A673 (cell line): ENCODE measurements at regions not wholly inside any gene's neighbourhood (a gene's known extent, or its start where the extent isn't known, plus 50 kb on each side); places are given as distances from the start of the nearest gene placed in this dataset.

Experiments used
- BruUV-seq: library from RNA; stranded (reverse); fragments of 400-500 nt; replicated peaks from 2 replicates; lab custom pipeline; 2021; lab: Mats Ljungman, UMichigan
- CTCF ChIA-PET: fragments of 300-600 bp; sonication (Branson Sonifier 250); formaldehyde crosslinking; loops from one replicate; lab custom pipeline; 2022; ENCODE audit warnings: antibody characterized with exemption; lab: Charles Lee
- POLR2A ChIA-PET: fragments of 300-600 bp; sonication (Branson Sonifier 250); formaldehyde crosslinking; loops from one replicate; lab custom pipeline; 2022; ENCODE audit warnings: antibody characterized with exemption; ENCODE audit not compliant: low non-redundant PET; lab: Charles Lee
- DNase-seq: peaks from one replicate; pipeline ENCODE4 v3.0.0-alpha.2; 2015; ENCODE audit warnings: low spot score
- H3K27ac ChIP-seq: fragments of 200-600 bp; sonication (generic); 2 replicates; pipeline ENCODE4 v1.5.1; 2016; ENCODE audit warnings: mixed run types, low read depth, mild to moderate bottlenecking, mixed read lengths, antibody characterized with exemption, low read length; ENCODE audit not compliant: poor library complexity, severe bottlenecking
- H3K27me3 ChIP-seq: fragments of 200-600 bp; sonication (generic); replicated peaks from 2 replicates; pipeline ENCODE4 v1.6.1; 2017; ENCODE audit warnings: mixed run types, low read depth, mild to moderate bottlenecking, mixed read lengths, antibody characterized with exemption, low read length; ENCODE audit not compliant: insufficient read depth, poor library complexity
- H3K36me3 ChIP-seq: fragments of 200-600 bp; sonication (generic); 2 replicates; pipeline ENCODE4 v1.6.1; 2016; ENCODE audit warnings: mixed run types, mild to moderate bottlenecking, mixed read lengths, antibody characterized with exemption, low read length; ENCODE audit not compliant: insufficient read depth, poor library complexity, severe bottlenecking
- H3K4me1 ChIP-seq: fragments of 200-600 bp; sonication (generic); 2 replicates; pipeline ENCODE4 v1.6.1; 2017; ENCODE audit warnings: mixed run types, mild to moderate bottlenecking, mixed read lengths, antibody characterized with exemption, low read length; ENCODE audit not compliant: insufficient read depth, poor library complexity, severe bottlenecking
- H3K4me3 ChIP-seq: fragments of 200-600 bp; sonication (generic); 2 replicates; pipeline ENCODE4 v1.5.1; 2016; ENCODE audit warnings: low read depth, mixed run types, mild to moderate bottlenecking, mixed read lengths, low read length; ENCODE audit not compliant: poor library complexity, severe bottlenecking
- H3K9me3 ChIP-seq: fragments of 200-600 bp; sonication (generic); 2 replicates; pipeline ENCODE4 v1.6.1; 2016; ENCODE audit warnings: mixed run types, low read depth, mild to moderate bottlenecking, mixed read lengths, antibody characterized with exemption, low read length; ENCODE audit not compliant: poor library complexity, severe bottlenecking
- CTCF ChIP-seq: fragments of 300-800, 200-600 bp; sonication (generic); conservative IDR thresholded peaks from 2 replicates; pipeline ENCODE4 v1.5.1; 2017; ENCODE audit warnings: low read depth, mild to moderate bottlenecking, antibody characterized with exemption, low read length, moderate library complexity, mixed read lengths
- EZH2 ChIP-seq: fragments of 200-600 bp; sonication (generic); IDR thresholded peaks from 2 replicates; pipeline ENCODE4 v1.6.1; 2017; ENCODE audit warnings: borderline replicate concordance, low read depth, mild to moderate bottlenecking, mixed read lengths, antibody characterized with exemption, low read length; ENCODE audit not compliant: poor library complexity, severe bottlenecking
- intact Hi-C: fragments of 100-400 bp; cut with micrococcal nuclease; formaldehyde crosslinking; loops from one replicate; pipeline ENCODE4 v1.10.0; 2022; ENCODE audit not compliant: unreplicated experiment

GRCh38 chr4:22921936-22922335, 229.2 kb downstream of the GBA3 start:
- TF ChIP-seq CTCF (no peak), EZH2 (no peak)
- intact Hi-C loops: no loop called here
- no peak for DNase-seq
- Histone ChIP-seq H3K36me3 (no peaks in the 10 kb centered on the region), H3K9me3 (no peaks in the 10 kb centered on the region), H3K27me3 (no peaks in the 10 kb centered on the region), H3K4me1 (no peaks in the 10 kb centered on the region), H3K27ac (no peak overlapping the region), H3K4me3 (no peak overlapping the region)
- ChIA-PET CTCF (no interaction called here), POLR2A (no interaction called here)
- BruUV-seq: no TSS peak

DNA sequence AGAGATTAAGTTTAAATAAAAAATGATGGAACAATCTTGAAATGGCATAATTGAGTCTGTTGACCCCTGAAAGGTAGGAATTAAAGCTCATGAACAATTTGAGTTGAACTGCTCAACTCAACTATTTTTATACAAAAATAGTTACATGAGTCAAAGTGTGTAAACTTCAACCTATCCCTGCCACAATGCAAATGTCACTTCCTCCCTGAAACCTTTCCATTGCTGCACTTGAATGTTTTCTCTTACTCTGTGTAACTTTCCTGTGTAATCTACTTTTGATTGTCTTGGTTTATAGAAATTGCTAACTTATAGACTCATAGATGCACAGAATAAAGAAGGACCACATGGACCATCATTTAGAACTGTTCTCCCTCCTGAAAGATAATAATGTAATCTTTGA, 218.5 kb downstream of the GBA3 start:
- no TSS peak for BruUV-seq
- TF ChIP-seq CTCF (no peak), EZH2 (no peak)
- POLR2A ChIA-PET: no interaction called here
- H3K9me3 ChIP-seq: peaks cover 5% of the 10 kb centered on the region
- CTCF ChIA-PET: no interaction called here
- no peak overlapping the region for H3K27ac ChIP-seq
- H3K27me3 ChIP-seq: no peaks in the 10 kb centered on the region
- intact Hi-C loops: no loop called here
- H3K36me3 ChIP-seq: no peaks in the 10 kb centered on the region
- no peak for DNase-seq
- H3K4me3 ChIP-seq: no peak overlapping the region
- H3K4me1 ChIP-seq: no peaks in the 10 kb centered on the region

- CTCF ChIA-PET: no interaction called here
Measured at GRCh38 chr4:22910200-22910599, 217.5 kb downstream of the GBA3 start.

More at GRCh38 chr4:22910200-22910599, 217.5 kb downstream of the GBA3 start:
- POLR2A ChIA-PET: no interaction called here
- no peak for DNase-seq
- Histone ChIP-seq H3K9me3 (peaks cover 5% of the 10 kb centered on the region), H3K4me3 (no peak overlapping the region), H3K27ac (no peak overlapping the region), H3K27me3 (no peaks in the 10 kb centered on the region), H3K4me1 (no peaks in the 10 kb centered on the region), H3K36me3 (no peaks in the 10 kb centered on the region)
- intact Hi-C loops: no loop called here
- no TSS peak for BruUV-seq
- TF ChIP-seq EZH2 (no peak), CTCF (no peak)
